Activated CD8-positive, alpha-beta T cell treated with anti-CD3 and anti-CD28 coated beads for 36 hours (primary cell): ENCODE measurements at regions not wholly inside any gene's neighbourhood (a gene's known extent, or its start where the extent isn't known, plus 50 kb on each side); places are given as distances from the start of the nearest gene placed in this dataset.
"Not testable (repeated sequence)": the region's sequence is repeated elsewhere in the genome, so short reads cannot be mapped to it uniquely, and the experiment has no call there.

Experiments used
- ATAC-seq: fragments of 200-7000 bp; cut with Tn5 transposase; one replicate; pipeline ENCODE4 v1.10.0; 2021; ENCODE audit warnings: mild to moderate bottlenecking, moderate library complexity
- CTCF ChIA-PET: fragments of 350-600 bp; sonication (Branson Sonifier 250); formaldehyde crosslinking; loops from one replicate; lab custom pipeline; 2021; ENCODE audit warnings: antibody characterized with exemption; lab: Charles Lee
- POLR2A ChIA-PET: fragments of 350-600 bp; sonication (Branson Sonifier 250); formaldehyde crosslinking; loops from one replicate; lab custom pipeline; 2021; ENCODE audit warnings: antibody characterized with exemption; lab: Charles Lee
- DNase-seq: peaks from one replicate; pipeline ENCODE4 v3.0.0-alpha.2; 2020
- H3K27ac Mint-ChIP-seq: one replicate; pipeline ENCODE4 v1.8.0; 2021; ENCODE audit warnings: mild to moderate bottlenecking, mixed read lengths
- H3K27me3 Mint-ChIP-seq: one replicate; pipeline ENCODE4 v1.8.0; 2021; ENCODE audit warnings: mixed read lengths
- H3K36me3 Mint-ChIP-seq: one replicate; pipeline ENCODE4 v1.8.0; 2021; ENCODE audit warnings: low read depth, mixed read lengths
- H3K4me1 Mint-ChIP-seq: one replicate; pipeline ENCODE4 v1.8.0; 2021; ENCODE audit warnings: low read depth, mixed read lengths
- H3K4me3 Mint-ChIP-seq: one replicate; pipeline ENCODE4 v1.8.0; 2021; ENCODE audit warnings: mild to moderate bottlenecking, moderate library complexity, mixed read lengths
- H3K9me3 Mint-ChIP-seq: one replicate; pipeline ENCODE4 v1.8.0; 2021; ENCODE audit warnings: mixed read lengths
- intact Hi-C: fragments of 100-400 bp; cut with micrococcal nuclease; formaldehyde crosslinking; loops from one replicate; pipeline ENCODE4 v1.10.0; 2022
- TF ChIP-seq, protein P1 (sequence below): fragments of 200-600 bp; IDR thresholded peaks from one replicate; pipeline ENCODE4 v1.8.0; 2022; ENCODE audit warnings: antibody characterized with exemption, mild to moderate bottlenecking

GRCh38 chr15:39009740-39010139, 445.1 kb upstream of the RASGRP1 start:
- ChIA-PET CTCF (no interaction called here), POLR2A (no interaction called here)
- no peaks in the 10 kb centered on the region for H3K36me3 Mint-ChIP-seq
- H3K27ac Mint-ChIP-seq: no peak overlapping the region
- no peaks in the 10 kb centered on the region for H3K4me1 Mint-ChIP-seq
- no peak overlapping the region for H3K4me3 Mint-ChIP-seq
- H3K27me3 Mint-ChIP-seq: peaks cover 3% of the 10 kb centered on the region
- intact Hi-C loops: no loop called here
- ATAC-seq (no peak), DNase-seq (no peak)
- TF ChIP-seq, protein P1, sequence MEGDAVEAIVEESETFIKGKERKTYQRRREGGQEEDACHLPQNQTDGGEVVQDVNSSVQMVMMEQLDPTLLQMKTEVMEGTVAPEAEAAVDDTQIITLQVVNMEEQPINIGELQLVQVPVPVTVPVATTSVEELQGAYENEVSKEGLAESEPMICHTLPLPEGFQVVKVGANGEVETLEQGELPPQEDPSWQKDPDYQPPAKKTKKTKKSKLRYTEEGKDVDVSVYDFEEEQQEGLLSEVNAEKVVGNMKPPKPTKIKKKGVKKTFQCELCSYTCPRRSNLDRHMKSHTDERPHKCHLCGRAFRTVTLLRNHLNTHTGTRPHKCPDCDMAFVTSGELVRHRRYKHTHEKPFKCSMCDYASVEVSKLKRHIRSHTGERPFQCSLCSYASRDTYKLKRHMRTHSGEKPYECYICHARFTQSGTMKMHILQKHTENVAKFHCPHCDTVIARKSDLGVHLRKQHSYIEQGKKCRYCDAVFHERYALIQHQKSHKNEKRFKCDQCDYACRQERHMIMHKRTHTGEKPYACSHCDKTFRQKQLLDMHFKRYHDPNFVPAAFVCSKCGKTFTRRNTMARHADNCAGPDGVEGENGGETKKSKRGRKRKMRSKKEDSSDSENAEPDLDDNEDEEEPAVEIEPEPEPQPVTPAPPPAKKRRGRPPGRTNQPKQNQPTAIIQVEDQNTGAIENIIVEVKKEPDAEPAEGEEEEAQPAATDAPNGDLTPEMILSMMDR: no peak
- H3K9me3 Mint-ChIP-seq: peaks cover 21% of the 10 kb centered on the region

DNA sequence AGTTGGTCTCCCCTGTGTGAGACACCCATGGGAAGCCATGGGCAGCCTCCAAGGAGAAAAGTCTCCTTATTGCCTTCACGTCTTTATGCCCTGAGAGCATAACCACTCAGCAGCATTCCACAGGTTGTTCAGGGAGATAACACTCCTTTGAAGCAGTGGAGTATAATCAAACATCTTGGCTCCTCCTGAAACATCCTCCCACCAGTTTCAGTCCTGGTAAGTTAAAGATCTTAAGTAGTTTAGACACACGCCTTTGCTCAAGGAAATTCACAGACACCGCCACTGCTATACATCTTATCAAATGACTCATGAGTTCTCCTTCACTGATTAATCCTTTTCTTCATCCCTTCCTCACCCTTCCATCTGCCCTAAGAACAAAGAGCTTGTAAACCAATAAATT, 446.5 kb upstream of the RASGRP1 start:
- H3K27ac Mint-ChIP-seq, ATAC-seq, DNase-seq, H3K4me1 Mint-ChIP-seq, CTCF ChIA-PET, POLR2A ChIA-PET, intact Hi-C loops, H3K4me3 Mint-ChIP-seq, H3K36me3 Mint-ChIP-seq, H3K27me3 Mint-ChIP-seq: not testable (repeated sequence)
- peaks cover 20% of the 10 kb centered on the region for H3K9me3 Mint-ChIP-seq

DNA sequence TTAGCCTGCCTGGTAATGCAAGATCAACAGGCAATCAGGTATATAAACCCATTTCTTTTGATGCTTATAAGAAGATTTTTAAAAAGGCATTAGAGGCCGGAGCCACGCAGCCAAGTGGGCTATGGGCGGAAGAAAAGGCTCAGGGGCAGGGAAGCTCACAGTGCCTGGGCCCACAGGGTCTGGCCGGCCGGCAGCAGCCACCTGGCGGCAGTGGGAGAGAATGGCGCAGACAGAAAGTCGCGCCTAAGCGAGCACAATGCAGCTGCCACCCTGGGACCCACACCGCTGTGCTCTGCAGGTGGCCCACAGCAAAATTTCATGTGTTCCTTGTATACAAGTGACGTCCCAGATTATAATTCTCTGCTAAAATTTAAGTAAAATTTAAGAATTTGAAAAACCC, 448.6 kb upstream of the RASGRP1 start:
- Mint-ChIP-seq H3K4me1 (no peaks in the 10 kb centered on the region), H3K36me3 (no peaks in the 10 kb centered on the region), H3K4me3 (no peak overlapping the region), H3K27ac (no peak overlapping the region), H3K27me3 (peaks cover 3% of the 10 kb centered on the region), H3K9me3 (peaks cover 18% of the 10 kb centered on the region)
- no peak for DNase-seq
- no peak for ATAC-seq
- intact Hi-C loops: no loop called here
- TF ChIP-seq, protein P1: no peak
- ChIA-PET CTCF (no interaction called here), POLR2A (no interaction called here)

DNA sequence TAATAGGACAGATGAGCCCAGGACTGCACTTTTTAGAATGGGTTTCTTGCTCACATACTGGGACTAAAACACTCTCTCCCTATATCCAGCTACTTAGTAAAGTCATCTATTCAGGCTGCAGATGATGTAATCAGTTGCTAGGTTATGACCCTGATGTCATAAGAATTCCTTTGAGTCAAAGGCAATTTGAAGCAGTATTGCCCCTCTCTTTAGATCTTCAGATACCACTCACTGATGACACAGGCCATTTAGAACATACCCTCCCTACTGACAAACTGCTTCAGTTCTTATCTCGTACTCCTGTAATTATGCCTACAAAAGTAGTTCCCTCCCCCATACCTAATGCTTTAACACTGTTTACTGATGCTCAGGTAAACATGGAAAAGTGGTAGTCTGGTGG, 450.1 kb upstream of the RASGRP1 start:
- ChIA-PET POLR2A (no interaction called here), CTCF (no interaction called here)
- Mint-ChIP-seq H3K4me3 (no peak overlapping the region), H3K36me3 (no peaks in the 10 kb centered on the region), H3K4me1 (no peaks in the 10 kb centered on the region), H3K9me3 (peaks cover 13% of the 10 kb centered on the region), H3K27me3 (peaks cover 9% of the 10 kb centered on the region), H3K27ac (no peak overlapping the region)
- TF ChIP-seq, protein P1: no peak
- ATAC-seq (no peak), DNase-seq (no peak)
- intact Hi-C loops: no loop called here

DNA sequence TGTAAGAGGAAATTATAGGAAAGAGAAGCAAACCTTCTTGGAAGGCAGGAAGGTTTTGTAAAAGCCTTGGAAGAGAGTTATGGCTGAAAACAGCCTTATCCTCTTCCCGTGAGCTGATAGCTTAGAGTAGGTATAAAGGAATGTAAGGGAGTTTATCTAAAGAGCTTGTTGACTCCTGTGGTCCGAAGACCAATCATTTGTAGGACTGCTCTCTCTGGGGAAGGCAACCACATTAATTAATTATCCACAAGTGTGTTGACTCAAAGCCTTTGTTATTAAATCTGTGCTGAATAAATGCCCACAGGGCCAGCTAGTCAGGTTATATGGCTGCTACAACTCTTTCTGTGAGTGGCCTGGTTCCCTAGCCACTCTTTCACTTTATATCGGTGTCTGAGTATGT, 452.1 kb upstream of the RASGRP1 start:
- H3K36me3 Mint-ChIP-seq: no peaks in the 10 kb centered on the region
- ChIA-PET POLR2A (no interaction called here), CTCF (no interaction called here)
- ATAC-seq (no peak), DNase-seq (no peak)
- H3K4me3 Mint-ChIP-seq: no peak overlapping the region
- H3K27ac Mint-ChIP-seq: no peak overlapping the region
- H3K27me3 Mint-ChIP-seq: peaks cover 7% of the 10 kb centered on the region
- TF ChIP-seq, protein P1: no peak
- intact Hi-C loops: no loop called here
- H3K9me3 Mint-ChIP-seq: no peaks in the 10 kb centered on the region
- H3K4me1 Mint-ChIP-seq: no peaks in the 10 kb centered on the region

DNA sequence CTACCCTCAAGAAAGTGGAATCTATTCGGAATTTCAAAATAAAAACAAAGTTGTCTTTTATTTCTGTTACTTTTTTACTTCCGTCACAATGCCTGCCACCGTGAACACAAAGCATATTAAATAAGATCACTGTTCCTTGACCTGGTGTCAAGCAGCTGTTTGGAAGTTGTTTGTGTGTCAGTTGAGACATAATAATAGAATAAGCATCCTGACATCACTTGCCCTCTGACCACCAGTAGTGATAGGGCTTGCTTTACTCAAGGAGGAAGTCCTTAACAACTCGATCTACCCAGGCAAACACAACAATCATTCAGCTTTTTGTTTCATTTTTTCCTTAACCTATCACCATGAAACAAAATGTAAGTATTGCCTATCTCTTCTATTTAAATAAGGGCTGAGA, 454.4 kb upstream of the RASGRP1 start:
- Mint-ChIP-seq H3K9me3 (no peaks in the 10 kb centered on the region), H3K4me1 (no peaks in the 10 kb centered on the region), H3K27ac (no peak overlapping the region), H3K27me3 (peaks cover 7% of the 10 kb centered on the region), H3K4me3 (no peak overlapping the region), H3K36me3 (no peaks in the 10 kb centered on the region)
- TF ChIP-seq, protein P1: no peak
- CTCF ChIA-PET: interaction anchor here (1.5 kb wide), 1 partner anchor 15 kb away, joined by 3 read pairs; no protein-coding TSS in a partner anchor
- POLR2A ChIA-PET: no interaction called here
- DNase-seq (no peak), ATAC-seq (no peak)
- intact Hi-C loops: no loop called here
